ENCODE measurements at regions not wholly inside any gene's neighbourhood (a gene's known extent, or its start where the extent isn't known, plus 50 kb on each side); places are given as distances from the start of the nearest gene placed in this dataset.

- TF ChIP-seq ZNF274 (IDR thresholded peaks at IDR 0.05; ENCODE audit: low read depth, low read length): no peak
- no peak for TF ChIP-seq YY1 (IDR thresholded peaks at IDR 0.05; ENCODE audit: insufficient read depth, insufficient read length)
Measured at GRCh38 chr13:65387743-65388347, 1842.3 kb downstream of the PCDH9 start.
